Ishikawa (cell line): ENCODE measurements at regions not wholly inside any gene's neighbourhood (a gene's known extent, or its start where the extent isn't known, plus 50 kb on each side); places are given as distances from the start of the nearest gene placed in this dataset.

ENCODE experiments used
- CEBPB ChIP-seq: IDR thresholded peaks from 2 replicates; pipeline ENCODE4 v1.6.1; 2012
- CREB1 ChIP-seq: IDR thresholded peaks from 2 replicates; pipeline ENCODE4 v1.6.1; 2012; ENCODE audit warnings: low read depth
- EGR1 ChIP-seq: IDR thresholded peaks from 2 replicates; pipeline ENCODE4 v1.6.1; 2012
- EP300 ChIP-seq: IDR thresholded peaks from 2 replicates; pipeline ENCODE4 v1.6.1; 2012; ENCODE audit warnings: borderline replicate concordance
- NFIC ChIP-seq: IDR thresholded peaks from 2 replicates; pipeline ENCODE4 v1.6.1; 2012
- RAD21 ChIP-seq: IDR thresholded peaks from 2 replicates; pipeline ENCODE4 v1.6.1; 2012; ENCODE audit warnings: low read depth
- TAF1 ChIP-seq: IDR thresholded peaks from 2 replicates; pipeline ENCODE4 v1.6.1; 2012; ENCODE audit warnings: low read depth, mild to moderate bottlenecking
- TCF12 ChIP-seq: IDR thresholded peaks from 2 replicates; pipeline ENCODE4 v1.6.1; 2012; ENCODE audit warnings: low read depth
- TEAD4 ChIP-seq: IDR thresholded peaks from 2 replicates; pipeline ENCODE4 v1.6.1; 2012
- USF1 ChIP-seq: IDR thresholded peaks from 2 replicates; pipeline ENCODE4 v1.6.1; 2012
- YY1 ChIP-seq: IDR thresholded peaks from 2 replicates; pipeline ENCODE4 v1.6.1; 2012; ENCODE audit warnings: low read depth
- ZBTB7A ChIP-seq: IDR thresholded peaks from 2 replicates; pipeline ENCODE4 v1.6.1; 2012; ENCODE audit warnings: low read depth
- TF ChIP-seq, protein P1 (sequence below): IDR thresholded peaks from 2 replicates; pipeline ENCODE4 v1.6.1; 2012
- TF ChIP-seq, protein P2 (sequence below): IDR thresholded peaks from 2 replicates; pipeline ENCODE4 v1.6.1; 2012; ENCODE audit warnings: low read depth, mild to moderate bottlenecking

GRCh38 chr10:52906046-52906445 lies 133.5 kb upstream of the MBL2 start:
- TF ChIP-seq EP300 = no peak
- no peak for TF ChIP-seq USF1
- TF ChIP-seq ZBTB7A = no peak
- TF ChIP-seq, protein P1, sequence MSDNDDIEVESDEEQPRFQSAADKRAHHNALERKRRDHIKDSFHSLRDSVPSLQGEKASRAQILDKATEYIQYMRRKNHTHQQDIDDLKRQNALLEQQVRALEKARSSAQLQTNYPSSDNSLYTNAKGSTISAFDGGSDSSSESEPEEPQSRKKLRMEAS = no peak
- TF ChIP-seq, protein P2, sequence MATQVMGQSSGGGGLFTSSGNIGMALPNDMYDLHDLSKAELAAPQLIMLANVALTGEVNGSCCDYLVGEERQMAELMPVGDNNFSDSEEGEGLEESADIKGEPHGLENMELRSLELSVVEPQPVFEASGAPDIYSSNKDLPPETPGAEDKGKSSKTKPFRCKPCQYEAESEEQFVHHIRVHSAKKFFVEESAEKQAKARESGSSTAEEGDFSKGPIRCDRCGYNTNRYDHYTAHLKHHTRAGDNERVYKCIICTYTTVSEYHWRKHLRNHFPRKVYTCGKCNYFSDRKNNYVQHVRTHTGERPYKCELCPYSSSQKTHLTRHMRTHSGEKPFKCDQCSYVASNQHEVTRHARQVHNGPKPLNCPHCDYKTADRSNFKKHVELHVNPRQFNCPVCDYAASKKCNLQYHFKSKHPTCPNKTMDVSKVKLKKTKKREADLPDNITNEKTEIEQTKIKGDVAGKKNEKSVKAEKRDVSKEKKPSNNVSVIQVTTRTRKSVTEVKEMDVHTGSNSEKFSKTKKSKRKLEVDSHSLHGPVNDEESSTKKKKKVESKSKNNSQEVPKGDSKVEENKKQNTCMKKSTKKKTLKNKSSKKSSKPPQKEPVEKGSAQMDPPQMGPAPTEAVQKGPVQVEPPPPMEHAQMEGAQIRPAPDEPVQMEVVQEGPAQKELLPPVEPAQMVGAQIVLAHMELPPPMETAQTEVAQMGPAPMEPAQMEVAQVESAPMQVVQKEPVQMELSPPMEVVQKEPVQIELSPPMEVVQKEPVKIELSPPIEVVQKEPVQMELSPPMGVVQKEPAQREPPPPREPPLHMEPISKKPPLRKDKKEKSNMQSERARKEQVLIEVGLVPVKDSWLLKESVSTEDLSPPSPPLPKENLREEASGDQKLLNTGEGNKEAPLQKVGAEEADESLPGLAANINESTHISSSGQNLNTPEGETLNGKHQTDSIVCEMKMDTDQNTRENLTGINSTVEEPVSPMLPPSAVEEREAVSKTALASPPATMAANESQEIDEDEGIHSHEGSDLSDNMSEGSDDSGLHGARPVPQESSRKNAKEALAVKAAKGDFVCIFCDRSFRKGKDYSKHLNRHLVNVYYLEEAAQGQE = no peak
- TF ChIP-seq YY1 = no peak
- no peak for TF ChIP-seq NFIC
- TF ChIP-seq RAD21 = no peak
- TF ChIP-seq EGR1 = no peak
- TF ChIP-seq TAF1 = no peak
- no peak for TF ChIP-seq CEBPB
- no peak for TF ChIP-seq TEAD4
- TF ChIP-seq TCF12 = no peak
- no peak for TF ChIP-seq CREB1
